ENCODE measurements at regions not wholly inside any gene's neighbourhood (a gene's known extent, or its start where the extent isn't known, plus 50 kb on each side); places are given as distances from the start of the nearest gene placed in this dataset.

- CTCF ChIA-PET: no interaction called here
- Histone ChIP-seq H3K9me3 (ENCODE audit: low read length) (no peaks in the 10 kb centered on the region), H2AFZ (ENCODE audit: low read length) (no peak overlapping the region), H3K36me3 (ENCODE audit: low read depth, low read length) (no peaks in the 10 kb centered on the region), H4K20me1 (ENCODE audit: low read length) (no peaks in the 10 kb centered on the region), H3K27ac (ENCODE audit: low read length) (no peak overlapping the region), H3K9ac (ENCODE audit: low read length) (no peak overlapping the region), H3K4me1 (ENCODE audit: insufficient read depth, low read length) (no peaks in the 10 kb centered on the region), H3F3A (ENCODE audit: low read length, unreplicated experiment) (no peaks in the 10 kb centered on the region), H3K79me2 (ENCODE audit: low read length) (no peaks in the 10 kb centered on the region), H3K4me3 (ENCODE audit: low read length) (no peak overlapping the region), H3K9me2 (replicated peaks; ENCODE audit: low read length) (no peaks in the 10 kb centered on the region), H3K4me2 (ENCODE audit: low read length) (no peak overlapping the region), H3K27me3 (ENCODE audit: low read length) (no peaks in the 10 kb centered on the region)
- TF ChIP-seq EZH2 (IDR thresholded peaks at IDR 0.05; ENCODE audit: low read length, unreplicated experiment) (no peak), EZH2phosphoT487 (IDR thresholded peaks at IDR 0.05; ENCODE audit: borderline replicate concordance, low read length) (no peak)
- TF ChIP-seq, protein P1, sequence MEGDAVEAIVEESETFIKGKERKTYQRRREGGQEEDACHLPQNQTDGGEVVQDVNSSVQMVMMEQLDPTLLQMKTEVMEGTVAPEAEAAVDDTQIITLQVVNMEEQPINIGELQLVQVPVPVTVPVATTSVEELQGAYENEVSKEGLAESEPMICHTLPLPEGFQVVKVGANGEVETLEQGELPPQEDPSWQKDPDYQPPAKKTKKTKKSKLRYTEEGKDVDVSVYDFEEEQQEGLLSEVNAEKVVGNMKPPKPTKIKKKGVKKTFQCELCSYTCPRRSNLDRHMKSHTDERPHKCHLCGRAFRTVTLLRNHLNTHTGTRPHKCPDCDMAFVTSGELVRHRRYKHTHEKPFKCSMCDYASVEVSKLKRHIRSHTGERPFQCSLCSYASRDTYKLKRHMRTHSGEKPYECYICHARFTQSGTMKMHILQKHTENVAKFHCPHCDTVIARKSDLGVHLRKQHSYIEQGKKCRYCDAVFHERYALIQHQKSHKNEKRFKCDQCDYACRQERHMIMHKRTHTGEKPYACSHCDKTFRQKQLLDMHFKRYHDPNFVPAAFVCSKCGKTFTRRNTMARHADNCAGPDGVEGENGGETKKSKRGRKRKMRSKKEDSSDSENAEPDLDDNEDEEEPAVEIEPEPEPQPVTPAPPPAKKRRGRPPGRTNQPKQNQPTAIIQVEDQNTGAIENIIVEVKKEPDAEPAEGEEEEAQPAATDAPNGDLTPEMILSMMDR (conservative IDR thresholded peaks at IDR 0.05; ENCODE audit: low read depth, low read length): no peak
- BruUV-seq (replicated peaks): no TSS peak
- ATAC-seq (no peak), DNase-seq (no peak)
- POLR2A ChIA-PET (ENCODE audit: unreplicated experiment): no interaction called here
- intact Hi-C loops (cut with micrococcal nuclease): no loop called here
These were observed 537.6 kb downstream of the EFNB2 start for GRCh38 chr13:105997581-105998550.

DNA sequence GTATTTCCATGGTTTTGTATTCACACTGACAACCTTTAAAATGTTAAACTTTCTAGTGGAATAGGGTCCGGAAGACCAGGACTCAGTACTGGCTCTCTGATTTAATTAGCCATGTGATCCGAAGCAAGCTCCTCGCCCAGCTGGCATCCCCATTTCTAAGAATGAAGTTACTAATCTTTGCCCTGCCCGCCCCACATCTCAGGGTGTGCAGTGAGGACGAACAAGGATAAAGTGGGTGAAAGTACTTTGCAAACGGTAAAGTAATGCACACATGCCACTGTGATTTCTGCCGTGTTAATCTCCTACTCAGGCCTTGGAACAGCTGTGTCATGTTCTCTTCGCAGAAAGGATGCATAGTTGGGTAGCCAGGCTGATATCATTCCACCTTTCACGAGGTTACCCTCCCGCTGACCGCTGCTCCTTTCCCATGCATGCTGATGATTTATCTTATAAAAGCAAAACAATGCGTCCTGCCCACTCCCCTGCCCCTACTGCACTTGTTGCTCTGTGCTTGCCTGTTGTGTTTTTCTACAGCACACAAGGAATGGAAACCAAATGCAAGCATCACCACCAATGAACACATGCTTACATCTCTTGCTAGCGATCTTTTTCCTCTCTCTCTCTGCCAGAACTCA, 539.0 kb downstream of the EFNB2 start:
- no TSS peak for BruUV-seq (replicated peaks)
- no peak for ATAC-seq
- Histone ChIP-seq H3K79me2 (ENCODE audit: low read length) (no peaks in the 10 kb centered on the region), H3F3A (ENCODE audit: low read length, unreplicated experiment) (no peaks in the 10 kb centered on the region), H2AFZ (ENCODE audit: low read length) (no peak overlapping the region), H3K9ac (ENCODE audit: low read length) (no peak overlapping the region), H3K36me3 (ENCODE audit: low read depth, low read length) (no peaks in the 10 kb centered on the region), H3K27me3 (ENCODE audit: low read length) (no peaks in the 10 kb centered on the region), H3K4me3 (ENCODE audit: low read length) (no peak overlapping the region), H3K27ac (ENCODE audit: low read length) (no peak overlapping the region), H3K9me3 (ENCODE audit: low read length) (no peaks in the 10 kb centered on the region), H3K4me1 (ENCODE audit: insufficient read depth, low read length) (peaks cover 8% of the 10 kb centered on the region), H3K9me2 (replicated peaks; ENCODE audit: low read length) (no peaks in the 10 kb centered on the region), H4K20me1 (ENCODE audit: low read length) (no peaks in the 10 kb centered on the region), H3K4me2 (ENCODE audit: low read length) (no peak overlapping the region)
- no peak for TF ChIP-seq EZH2 (IDR thresholded peaks at IDR 0.05; ENCODE audit: low read length, unreplicated experiment)
- TF ChIP-seq EZH2phosphoT487 (IDR thresholded peaks at IDR 0.05; ENCODE audit: borderline replicate concordance, low read length): no peak
- TF ChIP-seq, protein P1 (conservative IDR thresholded peaks at IDR 0.05; ENCODE audit: low read depth, low read length): no peak
- ChIA-PET CTCF (no interaction called here), POLR2A (ENCODE audit: unreplicated experiment) (no interaction called here)
- DNase-seq: no peak
- intact Hi-C loops (cut with micrococcal nuclease): no loop called here

GRCh38 chr13:105994340-105994739, 541.1 kb downstream of the EFNB2 start:
- no peaks in the 10 kb centered on the region for H4K20me1 ChIP-seq (ENCODE audit: low read length)
- no peak for TF ChIP-seq EZH2 (IDR thresholded peaks at IDR 0.05; ENCODE audit: low read length, unreplicated experiment)
- no peak for TF ChIP-seq EZH2phosphoT487 (IDR thresholded peaks at IDR 0.05; ENCODE audit: borderline replicate concordance, low read length)
- TF ChIP-seq, protein P1 (conservative IDR thresholded peaks at IDR 0.05; ENCODE audit: low read depth, low read length): no peak
- H3K9me3 ChIP-seq (ENCODE audit: low read length): no peaks in the 10 kb centered on the region
- peaks cover 20% of the 10 kb centered on the region for H3K4me1 ChIP-seq (ENCODE audit: insufficient read depth, low read length)
- H3K9ac ChIP-seq (ENCODE audit: low read length): no peak overlapping the region
- H3K27ac ChIP-seq (ENCODE audit: low read length): no peak overlapping the region
- H3K36me3 ChIP-seq (ENCODE audit: low read depth, low read length): no peaks in the 10 kb centered on the region
- H3K9me2 ChIP-seq (replicated peaks; ENCODE audit: low read length): no peaks in the 10 kb centered on the region
- ATAC-seq (no peak), DNase-seq (no peak)
- no peaks in the 10 kb centered on the region for H3F3A ChIP-seq (ENCODE audit: low read length, unreplicated experiment)
- no peak overlapping the region for H2AFZ ChIP-seq (ENCODE audit: low read length)
- ChIA-PET CTCF (no interaction called here), POLR2A (ENCODE audit: unreplicated experiment) (no interaction called here)
- intact Hi-C loops (cut with micrococcal nuclease): no loop called here
- H3K4me3 ChIP-seq (ENCODE audit: low read length): no peak overlapping the region
- BruUV-seq (replicated peaks): no TSS peak
- no peak overlapping the region for H3K4me2 ChIP-seq (ENCODE audit: low read length)
- H3K79me2 ChIP-seq (ENCODE audit: low read length): no peaks in the 10 kb centered on the region
- H3K27me3 ChIP-seq (ENCODE audit: low read length): no peaks in the 10 kb centered on the region
